ENCODE measurements at regions not wholly inside any gene's neighbourhood (a gene's known extent, or its start where the extent isn't known, plus 50 kb on each side); places are given as distances from the start of the nearest gene placed in this dataset.

DNA sequence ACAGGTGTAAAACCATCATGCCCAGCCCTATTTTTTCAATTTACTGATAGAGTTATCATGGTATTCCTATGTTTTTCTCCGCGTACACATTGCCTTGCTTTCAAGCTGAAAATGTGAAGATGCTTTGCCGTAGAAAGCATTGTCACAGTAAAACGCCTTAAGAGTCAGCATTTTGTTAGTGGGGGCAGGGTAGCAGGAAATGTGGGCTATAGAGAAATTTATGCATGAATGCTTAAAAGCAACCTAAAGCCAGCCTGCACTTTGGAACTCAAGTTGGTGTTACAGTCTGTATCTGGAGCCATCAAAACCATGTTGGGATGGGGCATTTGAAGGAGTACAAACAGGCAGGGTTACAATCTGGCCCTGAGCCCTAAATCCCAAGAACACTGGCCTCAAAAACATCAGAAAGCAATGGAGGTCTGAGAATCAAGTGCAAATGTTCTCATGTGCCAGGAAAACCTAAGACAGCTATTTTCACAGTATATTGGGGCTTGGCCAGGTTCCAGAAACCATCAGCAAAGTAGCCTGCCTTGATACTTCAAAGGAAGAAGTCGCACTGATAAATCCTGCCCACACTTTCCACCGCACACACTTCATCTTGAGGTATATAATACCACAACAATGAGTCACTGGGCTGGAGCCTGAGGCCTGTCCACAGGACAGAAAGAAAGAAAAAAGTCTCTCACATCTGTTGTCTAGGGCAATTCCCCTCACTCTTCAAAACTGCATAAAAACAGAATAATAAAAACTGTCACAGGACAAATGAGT is 313.8 kb downstream of the ENC1 start:
- TF ChIP-seq POLR2A (IDR thresholded peaks at IDR 0.05; ENCODE audit: low read depth, low read length) (no peak), TAF1 (IDR thresholded peaks at IDR 0.05; ENCODE audit: borderline replicate concordance, low read depth, low read length) (no peak), POLR2AphosphoS5 (IDR thresholded peaks at IDR 0.05; ENCODE audit: low read depth, low read length) (no peak)
